HTR-8/SVneo (cell line): ENCODE measurements at regions not wholly inside any gene's neighbourhood (a gene's known extent, or its start where the extent isn't known, plus 50 kb on each side); places are given as distances from the start of the nearest gene placed in this dataset.

Experiments used
- DNase-seq: peaks from one replicate; pipeline ENCODE4 v3.0.0; 2011; ENCODE audit warnings: low spot score, mixed read lengths; ENCODE audit not compliant: insufficient read length
- FAIRE-seq: peaks from 2 replicates; lab custom pipeline; 2011; peaks lifted over from hg19 to GRCh38; lab: Jason Lieb, UNC

GRCh38 chr1:199173356-199173755 lies 534.5 kb downstream of the PTPRC start:
- FAIRE-seq = no peak

GRCh38 chr1:199174336-199174735 lies 535.5 kb downstream of the PTPRC start:
- FAIRE-seq = no peak
- DNase-seq = no peak

More at GRCh38 chr1:199173356-199173755, 534.5 kb downstream of the PTPRC start:
- DNase-seq = no peak

GRCh38 chr1:199176713-199177112 lies 537.9 kb downstream of the PTPRC start:
- DNase-seq (no peak), FAIRE-seq (no peak)

- no peak for FAIRE-seq
Measured at GRCh38 chr1:199177241-199177640, 538.4 kb downstream of the PTPRC start.

GRCh38 chr1:199178646-199179045 lies 539.8 kb downstream of the PTPRC start:
- DNase-seq (no peak), FAIRE-seq (no peak)

More at GRCh38 chr1:199177241-199177640, 538.4 kb downstream of the PTPRC start:
- DNase-seq = no peak

- DNase-seq = no peak
Measured at GRCh38 chr1:199182186-199182843, 543.5 kb downstream of the PTPRC start.

GRCh38 chr1:199184180-199184579 lies 545.3 kb downstream of the PTPRC start:
- no peak for DNase-seq

More at GRCh38 chr1:199182186-199182843, 543.5 kb downstream of the PTPRC start:
- FAIRE-seq = no peak

GRCh38 chr1:199194862-199195261 lies 556.0 kb downstream of the PTPRC start:
- FAIRE-seq = peak; percentile 46
- no peak for DNase-seq

More at GRCh38 chr1:199184180-199184579, 545.3 kb downstream of the PTPRC start:
- no peak for FAIRE-seq

- FAIRE-seq = no peak
- no peak for DNase-seq
Measured at GRCh38 chr1:199197695-199198094, 558.9 kb downstream of the PTPRC start.

- DNase-seq (no peak), FAIRE-seq (no peak)
Measured at GRCh38 chr1:199202331-199202730, 563.5 kb downstream of the PTPRC start.

- no peak for FAIRE-seq
- DNase-seq = no peak
Measured at GRCh38 chr1:199204231-199204630, 565.4 kb downstream of the PTPRC start.

GRCh38 chr1:199205740-199206441 lies 567.1 kb downstream of the PTPRC start:
- FAIRE-seq (no peak), DNase-seq (no peak)

GRCh38 chr1:199208847-199209246 lies 570.0 kb downstream of the PTPRC start:
- FAIRE-seq = no peak
- no peak for DNase-seq

GRCh38 chr1:199218065-199218464 lies 579.2 kb downstream of the PTPRC start:
- DNase-seq (no peak), FAIRE-seq (no peak)

GRCh38 chr1:199218533-199218932 lies 579.7 kb downstream of the PTPRC start:
- DNase-seq (no peak), FAIRE-seq (no peak)

GRCh38 chr1:199220031-199220430 lies 581.2 kb downstream of the PTPRC start:
- DNase-seq (no peak), FAIRE-seq (no peak)

- FAIRE-seq = no peak
- no peak for DNase-seq
Measured at GRCh38 chr1:199221371-199222150, 582.7 kb downstream of the PTPRC start.

GRCh38 chr1:199223936-199224335 lies 585.1 kb downstream of the PTPRC start:
- FAIRE-seq (no peak), DNase-seq (no peak)

GRCh38 chr1:199226163-199226562 lies 587.3 kb downstream of the PTPRC start:
- FAIRE-seq (no peak), DNase-seq (peak; percentile 19)

GRCh38 chr1:199242147-199242546 lies 603.3 kb downstream of the PTPRC start:
- DNase-seq (no peak), FAIRE-seq (no peak)

GRCh38 chr1:199242601-199243000 lies 603.8 kb downstream of the PTPRC start:
- FAIRE-seq = no peak
- DNase-seq = no peak
